ENCODE measurements at regions not wholly inside any gene's neighbourhood (a gene's known extent, or its start where the extent isn't known, plus 50 kb on each side); places are given as distances from the start of the nearest gene placed in this dataset.

DNA sequence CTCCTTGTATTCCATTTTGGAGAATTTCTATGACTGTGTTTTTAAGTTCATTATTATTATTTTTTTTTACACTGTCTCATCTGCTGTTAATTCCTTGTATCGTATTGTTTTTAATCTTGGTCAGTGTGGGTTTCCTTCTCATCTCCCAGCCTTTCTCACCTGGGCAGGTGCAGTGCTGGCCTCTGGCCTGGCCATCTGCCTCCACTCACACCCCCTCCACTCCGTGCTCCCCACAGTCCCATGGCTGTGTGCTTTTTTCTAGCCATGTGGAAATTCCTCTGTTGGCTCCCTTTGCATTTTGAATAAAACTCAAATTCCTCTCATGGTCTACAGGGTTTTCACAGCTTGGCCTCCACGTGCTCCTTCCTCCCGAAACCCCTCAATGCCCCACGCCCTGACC, 50.3 kb upstream of the LINC01488 start:
- no peak for DNase-seq (ENCODE audit: low read depth)

Data from Daoy (cell line).